Neural cell (in vitro differentiated cells): ENCODE measurements at regions not wholly inside any gene's neighbourhood (a gene's known extent, or its start where the extent isn't known, plus 50 kb on each side); places are given as distances from the start of the nearest gene placed in this dataset.
"Not testable (repeated sequence)": the region's sequence is repeated elsewhere in the genome, so short reads cannot be mapped to it uniquely, and the experiment has no call there.

Experiments used
- H2AFZ ChIP-seq: fragments of 200-600, 300-800 bp; sonication (generic), shearing (Covaris generic); 2 replicates; pipeline ENCODE4 v1.6.0; 2014; ENCODE audit warnings: low read depth, mild to moderate bottlenecking, antibody characterized with exemption, low read length, moderate library complexity
- H3F3A ChIP-seq: fragments of 200-600 bp; shearing (Covaris generic); 2 replicates; pipeline ENCODE4 v1.6.1; 2016; ENCODE audit warnings: mild to moderate bottlenecking, moderate library complexity, mixed read lengths, antibody characterized with exemption, low read length; ENCODE audit not compliant: insufficient read depth, poor library complexity, severe bottlenecking
- H3K27ac ChIP-seq: fragments of 200-600, 300-800 bp; sonication (generic), shearing (Covaris generic); 2 replicates; pipeline ENCODE4 v1.5.1; 2014; ENCODE audit warnings: mild to moderate bottlenecking, low read length, moderate library complexity
- H3K27me3 ChIP-seq: fragments of 300-800, 200-600 bp; sonication (generic), shearing (Covaris generic); 2 replicates; pipeline ENCODE4 v1.6.0; 2014; ENCODE audit warnings: mild to moderate bottlenecking, low read depth, low read length, moderate library complexity; ENCODE audit not compliant: insufficient read depth
- H3K36me3 ChIP-seq: fragments of 300-800, 200-600 bp; sonication (generic), shearing (Covaris generic); 2 replicates; pipeline ENCODE4 v1.5.1; 2014; ENCODE audit warnings: mild to moderate bottlenecking, antibody characterized with exemption, low read length, moderate library complexity; ENCODE audit not compliant: insufficient read depth
- H3K4me2 ChIP-seq: fragments of 300-800, 200-600 bp; sonication (generic), shearing (Covaris generic); 2 replicates; pipeline ENCODE4 v1.6.0; 2014; ENCODE audit warnings: mild to moderate bottlenecking, low read length
- H3K4me3 ChIP-seq: fragments of 300-800, 200-600 bp; sonication (generic), shearing (Covaris generic); 2 replicates; pipeline ENCODE4 v1.5.1; 2014; ENCODE audit warnings: mild to moderate bottlenecking, low read length, moderate library complexity
- H3K79me2 ChIP-seq: fragments of 200-600 bp; shearing (Covaris generic); replicated peaks from 2 replicates; pipeline ENCODE4 v1.6.0; 2014; ENCODE audit warnings: mild to moderate bottlenecking, low read length, moderate library complexity; ENCODE audit not compliant: insufficient read depth
- H3K9ac ChIP-seq: fragments of 300-800, 200-600 bp; sonication (generic), shearing (Covaris generic); 2 replicates; pipeline ENCODE4 v1.6.1; 2016; ENCODE audit warnings: mild to moderate bottlenecking, low read length, mixed read lengths
- H3K9me2 ChIP-seq: fragments of 200-600 bp; shearing (Covaris generic); 2 replicates; pipeline ENCODE4 v1.6.1; 2016; ENCODE audit warnings: mild to moderate bottlenecking, low read length, mixed read lengths; ENCODE audit not compliant: insufficient read depth
- H3K9me3 ChIP-seq: fragments of 200-600, 300-800 bp; sonication (generic), shearing (Covaris generic); 2 replicates; pipeline ENCODE4 v1.6.1; 2016; ENCODE audit warnings: mild to moderate bottlenecking, mixed run types, low read length, moderate library complexity, mixed read lengths
- H4K20me1 ChIP-seq: fragments of 200-600 bp; shearing (Covaris generic); 2 replicates; pipeline ENCODE4 v1.6.1; 2016; ENCODE audit warnings: mild to moderate bottlenecking, mixed run types; ENCODE audit not compliant: insufficient read depth
- CTCF ChIP-seq: fragments of 450-650 bp; IDR thresholded peaks from 2 replicates; pipeline ENCODE4 v1.5.1; 2014; ENCODE audit warnings: antibody characterized with exemption, mild to moderate bottlenecking, moderate library complexity; ENCODE audit not compliant: poor library complexity, severe bottlenecking
- EP300 ChIP-seq: fragments of 450-650 bp; conservative IDR thresholded peaks from 2 replicates; pipeline ENCODE4 v1.6.1; 2014; ENCODE audit warnings: antibody characterized with exemption, mild to moderate bottlenecking, moderate library complexity; ENCODE audit not compliant: poor library complexity, severe bottlenecking
- EZH2 ChIP-seq: fragments of 200-600, 300-800 bp; shearing (Covaris generic), sonication (generic); IDR thresholded peaks from 2 replicates; pipeline ENCODE4 v1.6.1; 2014; ENCODE audit warnings: antibody characterized with exemption, low read length, borderline replicate concordance, mild to moderate bottlenecking; ENCODE audit not compliant: insufficient read depth, poor library complexity, severe bottlenecking
- MXI1 ChIP-seq: fragments of 450-650 bp; conservative IDR thresholded peaks from 2 replicates; pipeline ENCODE4 v1.6.1; 2014; ENCODE audit warnings: antibody characterized with exemption, mild to moderate bottlenecking; ENCODE audit not compliant: poor library complexity, severe bottlenecking
- POLR2AphosphoS5 ChIP-seq: IDR thresholded peaks from 2 replicates; pipeline ENCODE4 v1.6.1; 2012
- RAD21 ChIP-seq: fragments of 450-650 bp; conservative IDR thresholded peaks from 2 replicates; pipeline ENCODE4 v1.6.1; 2014; ENCODE audit warnings: antibody characterized with exemption, mild to moderate bottlenecking, moderate library complexity
- TAF1 ChIP-seq: IDR thresholded peaks from 2 replicates; pipeline ENCODE4 v1.6.1; 2012; ENCODE audit warnings: low read depth

- no peaks in the 10 kb centered on the region for H3K9me3 ChIP-seq
- no peaks in the 10 kb centered on the region for H3K36me3 ChIP-seq
- H3K9ac ChIP-seq = no peak overlapping the region
- no peak overlapping the region for H3K4me3 ChIP-seq
- H3K79me2 ChIP-seq = no peaks in the 10 kb centered on the region
- H2AFZ ChIP-seq = no peak overlapping the region
- H4K20me1 ChIP-seq = no peaks in the 10 kb centered on the region
- no peaks in the 10 kb centered on the region for H3K27me3 ChIP-seq
- no peak for TF ChIP-seq EP300
- no peak for TF ChIP-seq EZH2
- no peak for TF ChIP-seq CTCF
- no peak for TF ChIP-seq POLR2AphosphoS5
- no peak for TF ChIP-seq RAD21
- TF ChIP-seq TAF1 = no peak
- no peak for TF ChIP-seq MXI1
- no peak overlapping the region for H3K27ac ChIP-seq
- no peak overlapping the region for H3K4me2 ChIP-seq
- no peaks in the 10 kb centered on the region for H3K9me2 ChIP-seq
- H3F3A ChIP-seq = no peaks in the 10 kb centered on the region
These were observed 106.6 kb downstream of the RNASET2 start for GRCh38 chr6:166849749-166850183.

GRCh38 chr6:166848979-166849748 is 107.2 kb downstream of the RNASET2 start:
- Histone ChIP-seq H3K9ac (no peak overlapping the region), H3K79me2 (no peaks in the 10 kb centered on the region), H3K4me2 (no peak overlapping the region), H3K9me3 (no peaks in the 10 kb centered on the region), H3K27ac (no peak overlapping the region), H3K4me3 (no peak overlapping the region), H2AFZ (no peak overlapping the region), H3K9me2 (no peaks in the 10 kb centered on the region), H3F3A (no peaks in the 10 kb centered on the region), H4K20me1 (no peaks in the 10 kb centered on the region), H3K36me3 (no peaks in the 10 kb centered on the region), H3K27me3 (no peaks in the 10 kb centered on the region)
- no peak for TF ChIP-seq POLR2AphosphoS5
- TF ChIP-seq MXI1 = no peak
- TF ChIP-seq RAD21 = no peak

- H3K4me2 ChIP-seq, H4K20me1 ChIP-seq, H3K9me3 ChIP-seq, H3K4me3 ChIP-seq, H3F3A ChIP-seq, H3K9me2 ChIP-seq, H3K79me2 ChIP-seq, H3K27ac ChIP-seq, H3K36me3 ChIP-seq, H3K27me3 ChIP-seq, H2AFZ ChIP-seq, H3K9ac ChIP-seq: not testable (repeated sequence)
These were observed 109.8 kb downstream of the RNASET2 start for GRCh38 chr6:166846446-166847142.
